ENCODE measurements at regions not wholly inside any gene's neighbourhood (a gene's known extent, or its start where the extent isn't known, plus 50 kb on each side); places are given as distances from the start of the nearest gene placed in this dataset.
"Not testable (repeated sequence)": the region's sequence is repeated elsewhere in the genome, so short reads cannot be mapped to it uniquely, and the experiment has no call there.

- H3K9me3 ChIP-seq (ENCODE audit: control insufficient read depth, low read length); H3K36me3 ChIP-seq (ENCODE audit: control insufficient read depth, insufficient read depth, low read length); H3K4me1 ChIP-seq (ENCODE audit: control insufficient read depth, insufficient read depth, low read length, poor library complexity, severe bottlenecking); H3K4me3 ChIP-seq (ENCODE audit: extremely low read depth, insufficient read depth, low read length, poor library complexity, severe bottlenecking); H3K27ac ChIP-seq (ENCODE audit: low read depth, low read length, severe bottlenecking): not testable (repeated sequence)
- WGBS, 2 experiments (ENCODE audit: insufficient coverage in 2 of 2), result no CpG with 5 or more reads among the region's 3 CpGs
Observed at GRCh38 chr2:95654897-95655296, 63.1 kb downstream of the TRIM43 start.

- not testable (repeated sequence) for H3K27ac ChIP-seq (ENCODE audit: low read depth, low read length, severe bottlenecking); H3K9me3 ChIP-seq (ENCODE audit: control insufficient read depth, low read length); H3K4me1 ChIP-seq (ENCODE audit: control insufficient read depth, insufficient read depth, low read length, poor library complexity, severe bottlenecking); H3K36me3 ChIP-seq (ENCODE audit: control insufficient read depth, insufficient read depth, low read length); H3K4me3 ChIP-seq (ENCODE audit: extremely low read depth, insufficient read depth, low read length, poor library complexity, severe bottlenecking)
- WGBS, 2 experiments (ENCODE audit: insufficient coverage in 2 of 2), result 83 to 100% methylated on average over 1 of the region's 1 CpG
Observed at GRCh38 chr2:95656553-95656952, 64.8 kb downstream of the TRIM43 start.

- not testable (repeated sequence) for H3K4me3 ChIP-seq (ENCODE audit: extremely low read depth, insufficient read depth, low read length, poor library complexity, severe bottlenecking); H3K4me1 ChIP-seq (ENCODE audit: control insufficient read depth, insufficient read depth, low read length, poor library complexity, severe bottlenecking); H3K27ac ChIP-seq (ENCODE audit: low read depth, low read length, severe bottlenecking); H3K36me3 ChIP-seq (ENCODE audit: control insufficient read depth, insufficient read depth, low read length); H3K9me3 ChIP-seq (ENCODE audit: control insufficient read depth, low read length)
- 93 to 100% methylated on average over 1 to 2 of the region's 3 CpGs for WGBS, 2 experiments (ENCODE audit: insufficient coverage in 2 of 2)
Observed at GRCh38 chr2:95657937-95658336, 66.1 kb downstream of the TRIM43 start.

GRCh38 chr2:95660766-95661562 lies 69.2 kb downstream of the TRIM43 start:
- H3K36me3 ChIP-seq (ENCODE audit: control insufficient read depth, insufficient read depth, low read length); H3K9me3 ChIP-seq (ENCODE audit: control insufficient read depth, low read length); H3K4me3 ChIP-seq (ENCODE audit: extremely low read depth, insufficient read depth, low read length, poor library complexity, severe bottlenecking); H3K27ac ChIP-seq (ENCODE audit: low read depth, low read length, severe bottlenecking); H3K4me1 ChIP-seq (ENCODE audit: control insufficient read depth, insufficient read depth, low read length, poor library complexity, severe bottlenecking): not testable (repeated sequence)
- WGBS, 2 experiments (ENCODE audit: insufficient coverage in 2 of 2), result 89 to 98% methylated on average over 1 to 5 of the region's 16 CpGs

GRCh38 chr2:95663471-95664441 lies 72.0 kb downstream of the TRIM43 start:
- H3K27ac ChIP-seq (ENCODE audit: low read depth, low read length, severe bottlenecking); H3K36me3 ChIP-seq (ENCODE audit: control insufficient read depth, insufficient read depth, low read length); H3K4me3 ChIP-seq (ENCODE audit: extremely low read depth, insufficient read depth, low read length, poor library complexity, severe bottlenecking); H3K9me3 ChIP-seq (ENCODE audit: control insufficient read depth, low read length); H3K4me1 ChIP-seq (ENCODE audit: control insufficient read depth, insufficient read depth, low read length, poor library complexity, severe bottlenecking): not testable (repeated sequence)
- 69 to 71% methylated on average over 12 to 13 of the region's 27 CpGs for WGBS, 2 experiments (ENCODE audit: insufficient coverage in 2 of 2)

- H3K4me1 ChIP-seq (ENCODE audit: control insufficient read depth, insufficient read depth, low read length, poor library complexity, severe bottlenecking); H3K27ac ChIP-seq (ENCODE audit: low read depth, low read length, severe bottlenecking); H3K9me3 ChIP-seq (ENCODE audit: control insufficient read depth, low read length); H3K4me3 ChIP-seq (ENCODE audit: extremely low read depth, insufficient read depth, low read length, poor library complexity, severe bottlenecking); H3K36me3 ChIP-seq (ENCODE audit: control insufficient read depth, insufficient read depth, low read length): not testable (repeated sequence)
- 83% methylated on average over 1 of the region's 2 CpGs; no CpG with 5 or more reads in 1 of the 2 experiments for WGBS, 2 experiments (ENCODE audit: insufficient coverage in 2 of 2)
Observed at GRCh38 chr2:95666636-95667035, 74.8 kb downstream of the TRIM43 start.

GRCh38 chr2:95667480-95667879 lies 75.7 kb downstream of the TRIM43 start:
- H3K9me3 ChIP-seq (ENCODE audit: control insufficient read depth, low read length), result no peaks in the 10 kb centered on the region
- H3K27ac ChIP-seq (ENCODE audit: low read depth, low read length, severe bottlenecking), result no peak overlapping the region
- no peaks in the 10 kb centered on the region for H3K36me3 ChIP-seq (ENCODE audit: control insufficient read depth, insufficient read depth, low read length)
- H3K4me1 ChIP-seq (ENCODE audit: control insufficient read depth, insufficient read depth, low read length, poor library complexity, severe bottlenecking), result peaks cover 9% of the 10 kb centered on the region
- H3K4me3 ChIP-seq (ENCODE audit: extremely low read depth, insufficient read depth, low read length, poor library complexity, severe bottlenecking), result no peak overlapping the region

- not testable (repeated sequence) for H3K4me1 ChIP-seq (ENCODE audit: control insufficient read depth, insufficient read depth, low read length, poor library complexity, severe bottlenecking); H3K4me3 ChIP-seq (ENCODE audit: extremely low read depth, insufficient read depth, low read length, poor library complexity, severe bottlenecking); H3K36me3 ChIP-seq (ENCODE audit: control insufficient read depth, insufficient read depth, low read length); H3K27ac ChIP-seq (ENCODE audit: low read depth, low read length, severe bottlenecking); H3K9me3 ChIP-seq (ENCODE audit: control insufficient read depth, low read length)
- WGBS, 2 experiments (ENCODE audit: insufficient coverage in 2 of 2), result 56 to 67% methylated on average over 1 to 2 of the region's 5 CpGs
Observed at GRCh38 chr2:95668934-95669333, 77.1 kb downstream of the TRIM43 start.

GRCh38 chr2:95669441-95669991 lies 77.7 kb downstream of the TRIM43 start:
- peaks cover 9% of the 10 kb centered on the region for H3K4me1 ChIP-seq (ENCODE audit: control insufficient read depth, insufficient read depth, low read length, poor library complexity, severe bottlenecking)
- H3K27ac ChIP-seq (ENCODE audit: low read depth, low read length, severe bottlenecking), result no peak overlapping the region
- H3K36me3 ChIP-seq (ENCODE audit: control insufficient read depth, insufficient read depth, low read length), result no peaks in the 10 kb centered on the region
- no peak overlapping the region for H3K4me3 ChIP-seq (ENCODE audit: extremely low read depth, insufficient read depth, low read length, poor library complexity, severe bottlenecking)
- H3K9me3 ChIP-seq (ENCODE audit: control insufficient read depth, low read length), result no peaks in the 10 kb centered on the region
- 33 to 89% methylated on average over 1 of the region's 4 CpGs for WGBS, 2 experiments (ENCODE audit: insufficient coverage in 2 of 2)

- Histone ChIP-seq H3K27ac (ENCODE audit: low read depth, low read length, severe bottlenecking) (no peak overlapping the region), H3K9me3 (ENCODE audit: control insufficient read depth, low read length) (no peaks in the 10 kb centered on the region), H3K36me3 (ENCODE audit: control insufficient read depth, insufficient read depth, low read length) (no peaks in the 10 kb centered on the region), H3K4me3 (ENCODE audit: extremely low read depth, insufficient read depth, low read length, poor library complexity, severe bottlenecking) (no peak overlapping the region), H3K4me1 (ENCODE audit: control insufficient read depth, insufficient read depth, low read length, poor library complexity, severe bottlenecking) (peaks cover 9% of the 10 kb centered on the region)
- WGBS, 2 experiments (ENCODE audit: insufficient coverage in 2 of 2), result 50 to 100% methylated on average over 1 of the region's 2 CpGs
Observed at GRCh38 chr2:95670167-95670566, 78.4 kb downstream of the TRIM43 start.
